GM18502 (cell line): ENCODE measurements at regions not wholly inside any gene's neighbourhood (a gene's known extent, or its start where the extent isn't known, plus 50 kb on each side); places are given as distances from the start of the nearest gene placed in this dataset.

ENCODE experiments used
- ATAC-seq: cut with Tn5 transposase; IDR thresholded peaks from one replicate; pipeline ENCODE4 v1.9.1; 2021; ENCODE audit warnings: mild to moderate bottlenecking; ENCODE audit not compliant: unreplicated experiment, poor library complexity

GRCh38 chr2:133802409-133803039 is 234.3 kb upstream of the NCKAP5 start:
- no peak for ATAC-seq

GRCh38 chr2:133806564-133806963 is 238.3 kb upstream of the NCKAP5 start:
- ATAC-seq = no peak

- ATAC-seq = no peak
Observed at GRCh38 chr2:133809485-133809884, 241.2 kb upstream of the NCKAP5 start.

- no peak for ATAC-seq
Observed at GRCh38 chr2:133810559-133810958, 242.3 kb upstream of the NCKAP5 start.

GRCh38 chr2:133811409-133812125 is 243.3 kb upstream of the NCKAP5 start:
- ATAC-seq = no peak

GRCh38 chr2:133812826-133813617 is 244.8 kb upstream of the NCKAP5 start:
- no peak for ATAC-seq

GRCh38 chr2:133814890-133815289 is 246.6 kb upstream of the NCKAP5 start:
- no peak for ATAC-seq

- ATAC-seq = no peak
Observed at GRCh38 chr2:133816037-133816436, 247.8 kb upstream of the NCKAP5 start.

GRCh38 chr2:133817680-133818566 is 249.7 kb upstream of the NCKAP5 start:
- no peak for ATAC-seq

GRCh38 chr2:133818661-133819060 is 250.4 kb upstream of the NCKAP5 start:
- no peak for ATAC-seq

GRCh38 chr2:133819906-133820305 is 251.6 kb upstream of the NCKAP5 start:
- ATAC-seq = no peak

- ATAC-seq = no peak
Observed at GRCh38 chr2:133821107-133821760, 253.0 kb upstream of the NCKAP5 start.

GRCh38 chr2:133822517-133823225 is 254.4 kb upstream of the NCKAP5 start:
- ATAC-seq = no peak

GRCh38 chr2:133823226-133823550 is 254.9 kb upstream of the NCKAP5 start:
- ATAC-seq = no peak

GRCh38 chr2:133824869-133825268 is 256.6 kb upstream of the NCKAP5 start:
- ATAC-seq = no peak

- no peak for ATAC-seq
Observed at GRCh38 chr2:133825778-133826177, 257.5 kb upstream of the NCKAP5 start.

- no peak for ATAC-seq
Observed at GRCh38 chr2:133828913-133829312, 260.6 kb upstream of the NCKAP5 start.

GRCh38 chr2:133829450-133830020 is 261.3 kb upstream of the NCKAP5 start:
- ATAC-seq = no peak

- no peak for ATAC-seq
Observed at GRCh38 chr2:133833746-133834145, 265.5 kb upstream of the NCKAP5 start.
